ENCODE measurements at regions not wholly inside any gene's neighbourhood (a gene's known extent, or its start where the extent isn't known, plus 50 kb on each side); places are given as distances from the start of the nearest gene placed in this dataset.

DNA sequence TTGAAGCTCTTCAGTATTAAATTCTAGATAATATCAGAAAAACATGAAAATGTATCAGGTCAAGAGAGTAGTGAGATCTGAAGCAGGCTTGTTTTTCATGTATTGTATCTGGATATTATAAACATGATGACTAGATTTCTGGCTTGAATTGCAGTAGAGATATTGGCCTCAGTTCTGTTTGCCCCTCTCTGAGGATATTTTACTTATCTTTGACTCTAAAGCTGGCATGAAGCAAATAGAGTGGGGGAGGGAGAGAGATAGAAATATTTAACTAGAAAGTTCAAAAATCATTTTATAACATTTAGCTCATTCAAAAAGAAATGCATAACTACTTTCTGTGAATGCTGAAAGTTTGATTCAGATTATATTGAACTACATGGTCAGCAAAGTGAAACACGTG is 929.7 kb upstream of the KCND2 start:
- Mint-ChIP-seq H3K9me3 (peaks cover 7% of the 10 kb centered on the region), H3K27ac (no peak overlapping the region), H3K27me3 (no peaks in the 10 kb centered on the region), H3K36me3 (ENCODE audit: low read depth) (no peaks in the 10 kb centered on the region), H3K4me1 (no peaks in the 10 kb centered on the region), H3K4me3 (no peak overlapping the region)
- intact Hi-C loops (cut with micrococcal nuclease) = no loop called here
- no peak for ATAC-seq (ENCODE audit: low read depth)
- POLR2A ChIA-PET = no interaction called here
- CTCF ChIA-PET = no interaction called here
- no peak for DNase-seq
- TF ChIP-seq, protein P1, sequence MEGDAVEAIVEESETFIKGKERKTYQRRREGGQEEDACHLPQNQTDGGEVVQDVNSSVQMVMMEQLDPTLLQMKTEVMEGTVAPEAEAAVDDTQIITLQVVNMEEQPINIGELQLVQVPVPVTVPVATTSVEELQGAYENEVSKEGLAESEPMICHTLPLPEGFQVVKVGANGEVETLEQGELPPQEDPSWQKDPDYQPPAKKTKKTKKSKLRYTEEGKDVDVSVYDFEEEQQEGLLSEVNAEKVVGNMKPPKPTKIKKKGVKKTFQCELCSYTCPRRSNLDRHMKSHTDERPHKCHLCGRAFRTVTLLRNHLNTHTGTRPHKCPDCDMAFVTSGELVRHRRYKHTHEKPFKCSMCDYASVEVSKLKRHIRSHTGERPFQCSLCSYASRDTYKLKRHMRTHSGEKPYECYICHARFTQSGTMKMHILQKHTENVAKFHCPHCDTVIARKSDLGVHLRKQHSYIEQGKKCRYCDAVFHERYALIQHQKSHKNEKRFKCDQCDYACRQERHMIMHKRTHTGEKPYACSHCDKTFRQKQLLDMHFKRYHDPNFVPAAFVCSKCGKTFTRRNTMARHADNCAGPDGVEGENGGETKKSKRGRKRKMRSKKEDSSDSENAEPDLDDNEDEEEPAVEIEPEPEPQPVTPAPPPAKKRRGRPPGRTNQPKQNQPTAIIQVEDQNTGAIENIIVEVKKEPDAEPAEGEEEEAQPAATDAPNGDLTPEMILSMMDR (IDR thresholded peaks at IDR 0.05) = no peak

DNA sequence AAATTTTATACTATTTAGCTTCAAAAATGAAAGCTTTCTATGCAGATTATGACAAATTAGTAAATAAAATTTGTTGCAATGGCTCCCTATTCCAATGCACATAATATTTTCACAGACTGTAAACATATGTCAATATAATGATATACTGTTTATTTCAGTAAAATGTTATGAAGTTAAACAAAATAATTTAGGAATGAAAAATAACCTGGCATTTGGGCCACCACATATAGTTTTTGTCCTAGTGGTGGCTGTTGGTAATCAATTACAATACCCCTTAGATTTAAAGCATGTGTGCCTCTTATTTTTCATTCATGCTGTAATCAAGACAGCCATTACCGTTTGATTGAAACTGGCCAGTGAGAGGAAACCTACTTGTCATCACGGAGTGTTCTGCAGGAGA is 928.5 kb upstream of the KCND2 start:
- ChIA-PET CTCF (no interaction called here), POLR2A (no interaction called here)
- Mint-ChIP-seq H3K4me1 (no peaks in the 10 kb centered on the region), H3K36me3 (ENCODE audit: low read depth) (no peaks in the 10 kb centered on the region), H3K27ac (no peak overlapping the region), H3K9me3 (peaks cover 4% of the 10 kb centered on the region), H3K27me3 (no peaks in the 10 kb centered on the region), H3K4me3 (no peak overlapping the region)
- DNase-seq (no peak), ATAC-seq (ENCODE audit: low read depth) (no peak)
- intact Hi-C loops (cut with micrococcal nuclease) = no loop called here
- TF ChIP-seq, protein P1 (IDR thresholded peaks at IDR 0.05) = no peak

DNA sequence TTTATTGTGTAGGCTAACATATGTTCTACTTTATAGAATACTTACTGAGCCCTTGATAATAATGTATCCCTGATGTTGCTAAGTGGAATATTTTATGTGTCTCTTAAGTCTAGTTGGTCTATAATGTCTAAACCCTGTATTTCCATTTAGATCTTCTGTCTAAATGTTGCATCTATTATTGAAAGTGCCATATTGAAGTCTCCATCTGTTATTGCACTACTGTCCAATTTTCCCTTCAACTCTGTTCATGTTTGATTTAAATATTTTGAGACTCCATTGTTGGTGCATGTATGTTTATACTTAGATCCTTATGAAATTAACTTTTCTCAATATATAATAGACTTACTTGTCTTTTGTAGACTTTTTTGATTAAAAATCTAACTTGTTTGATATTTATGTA is 924.5 kb upstream of the KCND2 start:
- H3K36me3 Mint-ChIP-seq (ENCODE audit: low read depth) = no peaks in the 10 kb centered on the region
- TF ChIP-seq, protein P1 (IDR thresholded peaks at IDR 0.05) = no peak
- no peaks in the 10 kb centered on the region for H3K27me3 Mint-ChIP-seq
- DNase-seq (no peak), ATAC-seq (ENCODE audit: low read depth) (no peak)
- intact Hi-C loops (cut with micrococcal nuclease) = no loop called here
- H3K27ac Mint-ChIP-seq = no peak overlapping the region
- H3K4me1 Mint-ChIP-seq = no peaks in the 10 kb centered on the region
- ChIA-PET CTCF (no interaction called here), POLR2A (no interaction called here)
- H3K9me3 Mint-ChIP-seq = peaks cover 2% of the 10 kb centered on the region
- H3K4me3 Mint-ChIP-seq = no peak overlapping the region

DNA sequence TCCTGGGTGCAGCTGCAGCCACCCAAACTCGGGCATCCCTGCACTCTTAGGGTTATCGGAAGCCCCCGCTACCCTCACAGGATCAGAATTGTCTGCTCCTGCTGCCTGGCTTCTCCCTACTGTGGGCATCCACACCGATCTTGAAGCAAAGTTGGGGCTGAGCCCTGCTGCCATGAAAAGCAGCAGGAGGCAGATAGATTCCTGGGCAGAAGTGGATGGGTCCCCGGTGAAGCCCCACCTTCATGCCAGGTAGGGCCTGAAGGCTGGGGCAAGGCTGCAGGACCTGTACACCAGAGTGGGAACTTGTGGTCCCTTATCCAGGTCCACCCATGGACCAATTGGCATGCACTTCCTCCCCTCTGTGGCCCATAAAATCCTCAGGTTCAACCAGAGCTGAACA is 922.6 kb upstream of the KCND2 start:
- POLR2A ChIA-PET = no interaction called here
- Mint-ChIP-seq H3K4me1 (no peaks in the 10 kb centered on the region), H3K4me3 (no peak overlapping the region), H3K27me3 (no peaks in the 10 kb centered on the region), H3K9me3 (peaks cover 2% of the 10 kb centered on the region), H3K36me3 (ENCODE audit: low read depth) (no peaks in the 10 kb centered on the region), H3K27ac (no peak overlapping the region)
- intact Hi-C loops (cut with micrococcal nuclease) = no loop called here
- no peak for DNase-seq
- TF ChIP-seq, protein P1 (IDR thresholded peaks at IDR 0.05) = no peak
- no peak for ATAC-seq (ENCODE audit: low read depth)
- CTCF ChIA-PET = no interaction called here

DNA sequence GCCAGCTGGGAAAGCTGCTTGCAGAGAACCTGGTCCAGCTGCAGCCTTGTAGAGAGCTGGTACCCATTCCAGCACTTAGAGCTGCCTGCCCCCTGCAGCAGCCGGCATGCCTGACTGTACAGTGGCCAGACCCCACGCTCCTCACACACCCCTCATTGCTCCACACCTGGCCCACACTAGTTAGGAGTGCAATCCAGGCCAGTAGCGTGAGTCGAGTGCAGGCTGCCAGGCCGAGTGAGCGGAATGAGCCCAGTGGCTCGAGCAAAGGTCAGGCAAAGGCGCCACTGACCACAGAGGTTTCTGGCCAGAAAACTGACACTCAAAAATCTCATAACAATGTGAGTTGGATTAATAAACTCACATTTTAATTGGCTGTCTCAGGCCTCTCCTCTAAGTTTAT is 921.7 kb upstream of the KCND2 start:
- DNase-seq = no peak
- Mint-ChIP-seq H3K27ac (no peak overlapping the region), H3K27me3 (no peaks in the 10 kb centered on the region), H3K4me3 (no peak overlapping the region), H3K4me1 (no peaks in the 10 kb centered on the region), H3K36me3 (ENCODE audit: low read depth) (no peaks in the 10 kb centered on the region), H3K9me3 (peaks cover 3% of the 10 kb centered on the region)
- ChIA-PET CTCF (no interaction called here), POLR2A (no interaction called here)
- intact Hi-C loops (cut with micrococcal nuclease) = no loop called here
- ATAC-seq (ENCODE audit: low read depth) = no peak
- TF ChIP-seq, protein P1 (IDR thresholded peaks at IDR 0.05) = no peak
